B cell (primary cell): ENCODE measurements at regions not wholly inside any gene's neighbourhood (a gene's known extent, or its start where the extent isn't known, plus 50 kb on each side); places are given as distances from the start of the nearest gene placed in this dataset.
"Not testable (repeated sequence)": the region's sequence is repeated elsewhere in the genome, so short reads cannot be mapped to it uniquely, and the experiment has no call there.

Experiments used
- ATAC-seq: fragments of 200-7000 bp; cut with Tn5 transposase; one replicate; pipeline ENCODE4 v1.10.0; 2021; ENCODE audit warnings: low read depth, mild to moderate bottlenecking, moderate number of reproducible peaks, moderate library complexity
- CTCF ChIA-PET: fragments of 350-600 bp; sonication (Branson Sonifier 250); formaldehyde crosslinking; loops from one replicate; lab custom pipeline; 2021; ENCODE audit warnings: antibody characterized with exemption, inconsistent platforms; lab: Charles Lee
- POLR2A ChIA-PET: fragments of 350-600 bp; sonication (Branson Sonifier 250); formaldehyde crosslinking; loops from one replicate; lab custom pipeline; 2021; ENCODE audit warnings: antibody characterized with exemption; lab: Charles Lee
- DNase-seq: peaks from one replicate; pipeline ENCODE4 v3.0.0; 2013
- H2AFZ ChIP-seq: 2 replicates; pipeline ENCODE4 v1.6.1; 2012; ENCODE audit warnings: mild to moderate bottlenecking, low read depth, low read length; ENCODE audit not compliant: insufficient read depth, poor library complexity, severe bottlenecking
- H3K27ac ChIP-seq, 2 donors: 1 replicate in 1 of 2; 2 replicates in 1 of 2; pipeline ENCODE4 v1.5.1; 2012 to 2013; ENCODE audit warnings: low read length in 2 of 2, mild to moderate bottlenecking in 2 of 2, moderate library complexity in 1 of 2
- H3K27me3 ChIP-seq, 4 experiments: fragments of 200-600 bp in 1 of 4; sonication (generic) in 1 of 4; replicated peaks in 1 of 4; 1 replicate in 2 of 4; 2 replicates in 2 of 4; pipeline versions ENCODE4 v1.6.1 to v1.7.0; 2013 to 2016; ENCODE audit warnings: low read length in 3 of 4, mild to moderate bottlenecking in 2 of 4, mixed read lengths in 1 of 4, moderate library complexity in 1 of 4; ENCODE audit not compliant: insufficient read depth in 4 of 4, control insufficient read depth in 3 of 4; ENCODE audit errors: control extremely low read depth in 1 of 4
- H3K36me3 ChIP-seq, 2 experiments: replicated peaks in 1 of 2; 1 replicate in 1 of 2; 2 replicates in 1 of 2; pipeline versions ENCODE4 v1.6.1 to v1.7.1; 2013; ENCODE audit warnings: low read length in 1 of 2; ENCODE audit not compliant: insufficient read depth in 2 of 2, control insufficient read depth in 1 of 2; ENCODE audit errors: control extremely low read depth in 1 of 2, extremely low read depth in 1 of 2
- H3K4me1 ChIP-seq, 2 donors: fragments of 200-600 bp in 1 of 2; sonication (generic) in 1 of 2; 1 replicate in 1 of 2; 2 replicates in 1 of 2; pipeline versions ENCODE4 v1.5.1 to v1.6.1; 2013 to 2017; ENCODE audit warnings: low read length in 2 of 2; ENCODE audit not compliant: control insufficient read depth in 2 of 2, insufficient read depth in 2 of 2
- H3K4me2 ChIP-seq: replicated peaks from 2 replicates; pipeline ENCODE3; 2012; ENCODE audit warnings: mild to moderate bottlenecking, low read depth, low read length; ENCODE audit not compliant: poor library complexity, severe bottlenecking
- H3K4me3 ChIP-seq, 5 experiments: fragments of 200-600 bp in 1 of 5; sonication (generic) in 1 of 5; 1 replicate in 3 of 5; 2 replicates in 2 of 5; pipeline versions ENCODE4 v1.5.1 to v1.7.0; 2011 to 2016; ENCODE audit warnings: low read length in 4 of 5, mild to moderate bottlenecking in 4 of 5, low read depth in 2 of 5, control low read depth in 1 of 5, moderate library complexity in 1 of 5; ENCODE audit not compliant: insufficient read depth in 1 of 5; ENCODE audit errors: control extremely low read depth in 1 of 5, extremely low read depth in 1 of 5
- H3K79me2 ChIP-seq: fragments of 200-600 bp; sonication (generic); one replicate; pipeline ENCODE4 v1.6.0; 2016; ENCODE audit warnings: low read length; ENCODE audit not compliant: control insufficient read depth, insufficient read depth
- H3K9ac ChIP-seq: fragments of 200-600 bp; sonication (generic); 2 replicates; pipeline ENCODE4 v1.6.1; 2017; ENCODE audit warnings: mild to moderate bottlenecking, low read length, moderate library complexity
- H3K9me3 ChIP-seq, 3 donors: one replicate each; pipeline versions ENCODE4 v1.6.1 to v1.7.1; 2013; ENCODE audit warnings: low read length in 2 of 3; ENCODE audit not compliant: control insufficient read depth in 2 of 3, insufficient read depth in 1 of 3; ENCODE audit errors: control extremely low read depth in 1 of 3
- H4K20me1 ChIP-seq: 2 replicates; pipeline ENCODE4 v1.6.0; 2012; ENCODE audit warnings: mild to moderate bottlenecking, low read length; ENCODE audit not compliant: insufficient read depth, control insufficient read depth, poor library complexity, severe bottlenecking
- H3K27ac Mint-ChIP-seq: one replicate; pipeline ENCODE4 v1.8.0; 2021; ENCODE audit warnings: mixed read lengths
- H3K27me3 Mint-ChIP-seq: one replicate; pipeline ENCODE4 v1.8.0; 2021; ENCODE audit warnings: mixed read lengths
- H3K4me1 Mint-ChIP-seq: one replicate; pipeline ENCODE4 v1.8.0; 2021; ENCODE audit warnings: mixed read lengths
- H3K4me3 Mint-ChIP-seq: one replicate; pipeline ENCODE4 v1.8.0; 2021; ENCODE audit warnings: mixed read lengths
- H3K9me3 Mint-ChIP-seq: one replicate; pipeline ENCODE4 v1.8.0; 2022; ENCODE audit warnings: mixed read lengths; ENCODE audit not compliant: insufficient read depth
- WGBS: methylation state at CpG from one replicate; pipeline ENCODE4 v1.1.5; 2013; ENCODE audit warnings: missing lambda C conversion rate; ENCODE audit not compliant: insufficient coverage; 5-methylcytosine and 5-hydroxymethylcytosine counted together
- intact Hi-C: fragments of 100-400 bp; cut with micrococcal nuclease; formaldehyde crosslinking; loops from one replicate; pipeline ENCODE4 v1.10.0; 2022

- H3K4me3 ChIP-seq, H3K9me3 ChIP-seq, H2AFZ ChIP-seq, CTCF ChIA-PET, POLR2A ChIA-PET, ATAC-seq, H3K4me2 ChIP-seq, H3K79me2 ChIP-seq, H3K9ac ChIP-seq, H3K9me3 Mint-ChIP-seq, H3K4me1 ChIP-seq, intact Hi-C loops, H4K20me1 ChIP-seq, H3K27me3 Mint-ChIP-seq, H3K27ac Mint-ChIP-seq, H3K27ac ChIP-seq, H3K4me3 Mint-ChIP-seq, H3K27me3 ChIP-seq, DNase-seq, H3K36me3 ChIP-seq, H3K4me1 Mint-ChIP-seq: not testable (repeated sequence)
- WGBS, result 91% methylated on average over 12 of the region's 18 CpGs
Observed at GRCh38 chr15:21024235-21024987, 158.3 kb upstream of the POTEB2 start.

DNA sequence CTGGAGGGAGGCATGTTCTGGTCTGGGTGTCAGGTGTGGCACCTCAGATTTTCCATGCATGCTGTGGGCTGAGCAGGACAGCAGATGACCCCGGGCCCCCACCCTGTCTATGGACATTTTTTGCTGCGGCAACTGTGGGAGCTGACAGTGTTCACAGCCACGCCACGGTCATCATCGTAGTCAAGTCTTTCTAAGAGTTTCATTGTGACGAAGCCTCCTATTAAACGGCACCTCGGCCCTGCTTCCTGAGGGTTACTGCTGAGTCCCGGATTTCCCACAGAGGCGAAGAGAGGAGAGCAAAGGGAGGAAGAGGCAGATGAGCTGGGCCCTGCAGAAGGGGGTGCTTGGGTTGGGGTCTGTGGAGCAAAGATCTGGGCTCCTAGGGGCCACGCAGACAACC lies 152.1 kb upstream of the POTEB2 start:
- 95% methylated on average over 4 of the region's 11 CpGs for WGBS
- DNase-seq, H3K27me3 Mint-ChIP-seq, H2AFZ ChIP-seq, H3K9me3 ChIP-seq, H3K27ac Mint-ChIP-seq, H3K4me3 ChIP-seq, CTCF ChIA-PET, POLR2A ChIA-PET, H3K4me1 Mint-ChIP-seq, H4K20me1 ChIP-seq, H3K27me3 ChIP-seq, intact Hi-C loops, H3K4me3 Mint-ChIP-seq, ATAC-seq, H3K27ac ChIP-seq, H3K4me2 ChIP-seq, H3K4me1 ChIP-seq, H3K9ac ChIP-seq, H3K36me3 ChIP-seq, H3K9me3 Mint-ChIP-seq, H3K79me2 ChIP-seq: not testable (repeated sequence)

DNA sequence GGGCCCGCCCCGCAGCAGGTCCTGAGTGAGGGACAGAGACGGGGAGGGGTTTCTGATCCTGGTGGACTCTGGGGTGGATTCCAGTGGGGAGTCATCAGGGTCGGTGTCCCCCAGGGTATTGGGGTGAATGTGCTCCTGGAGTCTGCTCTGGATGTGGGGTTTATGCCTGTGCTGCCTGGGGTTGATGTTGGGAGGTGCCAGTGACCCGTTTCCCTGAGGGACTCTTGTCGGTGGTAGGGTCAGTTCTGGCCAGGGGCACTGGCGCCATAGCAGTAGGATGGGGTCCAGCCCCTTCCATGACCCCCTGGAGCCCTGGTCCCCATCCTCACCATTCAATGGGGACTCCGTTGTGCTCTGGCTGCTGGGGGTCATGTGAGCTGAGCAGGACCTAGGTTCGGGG lies 151.2 kb upstream of the POTEB2 start:
- H3K9ac ChIP-seq, H2AFZ ChIP-seq, H3K9me3 ChIP-seq, H3K4me3 ChIP-seq, H3K4me1 ChIP-seq, H3K9me3 Mint-ChIP-seq, POLR2A ChIA-PET, intact Hi-C loops, H3K27me3 Mint-ChIP-seq, H3K4me2 ChIP-seq, H3K27ac Mint-ChIP-seq, H3K27ac ChIP-seq, H3K79me2 ChIP-seq, H4K20me1 ChIP-seq, H3K4me3 Mint-ChIP-seq, CTCF ChIA-PET, H3K27me3 ChIP-seq, ATAC-seq, H3K4me1 Mint-ChIP-seq, H3K36me3 ChIP-seq: not testable (repeated sequence)
- DNase-seq, result peak; percentile 0
- no CpG with 5 or more reads among the region's 9 CpGs for WGBS

GRCh38 chr15:21016589-21016988 lies 150.5 kb upstream of the POTEB2 start:
- H3K27ac ChIP-seq, H3K27me3 Mint-ChIP-seq, H3K9me3 ChIP-seq, H3K9ac ChIP-seq, POLR2A ChIA-PET, H3K27me3 ChIP-seq, intact Hi-C loops, H4K20me1 ChIP-seq, H3K9me3 Mint-ChIP-seq, H3K4me3 ChIP-seq, ATAC-seq, DNase-seq, H3K36me3 ChIP-seq, H3K27ac Mint-ChIP-seq, H3K4me1 Mint-ChIP-seq, H3K4me3 Mint-ChIP-seq, H3K79me2 ChIP-seq, H3K4me2 ChIP-seq, H3K4me1 ChIP-seq, H2AFZ ChIP-seq, CTCF ChIA-PET: not testable (repeated sequence)
- no CpG with 5 or more reads among the region's 4 CpGs for WGBS
